NCI-H2107 treated with DMSO at 0.1 percent for 48 hours (cell line): ENCODE measurements at regions not wholly inside any gene's neighbourhood (a gene's known extent, or its start where the extent isn't known, plus 50 kb on each side); places are given as distances from the start of the nearest gene placed in this dataset.
"Not testable (repeated sequence)": the region's sequence is repeated elsewhere in the genome, so short reads cannot be mapped to it uniquely, and the experiment has no call there.

ENCODE experiments used
- DNase-seq: peaks from one replicate; lab custom pipeline; 2025; ENCODE audit not compliant: unreplicated experiment; lab: John Stamatoyannopoulos, UW

DNA sequence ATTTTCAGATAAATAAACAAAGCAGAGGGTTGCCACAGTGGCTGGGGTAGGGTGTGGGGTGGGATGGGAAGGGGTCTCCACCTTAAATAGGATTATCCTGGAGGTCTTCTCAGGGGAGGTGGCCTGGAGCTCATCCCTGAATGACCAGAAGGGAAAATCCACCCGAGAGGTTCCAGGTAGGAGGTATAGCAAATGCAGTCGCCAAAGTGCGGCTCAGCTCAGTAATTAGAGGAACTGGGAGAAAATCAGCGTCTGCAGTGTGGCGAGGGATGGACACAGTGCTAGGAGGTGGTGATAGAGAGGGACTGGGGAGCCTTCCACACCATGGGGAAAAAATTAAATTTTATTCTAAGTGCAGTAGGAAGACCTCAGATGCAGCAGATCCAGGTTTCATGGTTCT lies 584.5 kb downstream of the MATN1 start:
- no peak for DNase-seq

DNA sequence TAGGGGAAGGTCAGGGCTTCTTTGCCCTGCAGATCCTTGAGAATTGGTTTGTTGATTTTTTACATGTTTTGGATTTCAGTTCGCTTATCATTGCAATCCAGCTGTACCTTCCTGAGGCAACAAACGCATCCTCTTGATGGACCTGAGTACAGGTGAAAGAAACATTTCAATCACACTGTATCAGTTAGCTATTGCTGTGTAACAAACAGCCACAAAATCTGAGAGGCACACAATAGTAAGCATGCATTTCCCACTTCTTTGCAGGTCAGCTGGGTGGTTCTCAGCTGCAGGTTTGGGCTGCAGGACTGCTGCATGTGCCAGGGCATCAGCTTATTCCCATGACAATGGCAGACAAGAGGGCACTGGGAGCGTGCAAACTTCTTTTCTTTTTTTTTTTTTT lies 586.4 kb downstream of the MATN1 start:
- DNase-seq, result no peak

DNA sequence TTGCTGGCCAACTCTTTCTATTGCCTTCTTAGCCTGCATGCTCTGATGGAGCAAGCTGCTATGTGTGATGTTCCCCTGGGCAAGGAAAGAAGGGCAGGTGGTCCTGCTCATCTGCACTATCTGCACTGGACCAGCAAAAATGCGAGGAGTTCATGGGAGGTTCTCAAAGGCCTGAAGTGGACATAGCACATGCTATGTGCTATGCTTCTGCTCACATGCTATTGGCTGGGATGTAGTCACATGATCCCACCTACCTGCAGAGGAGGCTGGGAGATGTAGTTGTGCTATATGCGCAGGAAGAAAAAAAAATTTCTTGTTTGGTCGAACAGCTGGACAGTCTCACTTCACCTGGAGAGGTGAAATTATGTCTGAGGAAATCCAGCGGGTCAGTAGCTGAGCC lies 587.7 kb downstream of the MATN1 start:
- DNase-seq, result no peak

DNA sequence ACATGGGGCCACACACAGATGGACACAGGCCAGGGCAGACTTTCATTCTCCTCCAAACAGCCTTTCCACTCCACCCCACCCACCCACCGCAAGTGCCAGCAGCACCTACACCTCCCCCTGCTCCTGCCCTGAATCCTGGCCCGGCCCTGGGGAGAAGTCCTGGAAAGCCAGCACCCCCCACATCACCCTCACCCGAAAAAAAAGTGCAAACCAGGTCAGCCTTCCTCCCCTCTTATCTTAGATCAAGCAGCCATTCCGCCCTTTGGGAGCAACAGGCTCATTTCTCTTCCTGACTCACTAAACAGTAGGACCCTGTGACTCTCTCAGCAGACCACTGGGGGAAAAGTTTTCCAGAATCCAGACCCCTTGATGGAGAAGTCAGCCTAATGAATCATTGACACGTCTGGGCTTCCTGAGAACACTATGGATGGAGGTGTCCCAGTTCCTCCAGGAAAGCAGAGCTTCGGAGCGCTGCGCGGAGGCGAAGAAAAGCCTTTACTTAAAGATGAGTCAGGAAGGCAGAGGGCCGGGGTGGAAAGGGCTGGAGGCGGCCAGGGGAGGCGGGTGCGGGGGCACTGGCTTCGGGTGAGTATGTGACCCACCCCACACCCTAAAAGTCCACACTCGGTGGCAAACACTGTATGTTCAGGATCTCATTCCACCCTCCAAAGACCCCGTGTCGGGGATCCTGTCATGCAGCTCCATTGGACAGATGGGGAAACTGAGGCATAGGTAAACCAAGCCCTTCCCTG lies 588.7 kb downstream of the MATN1 start:
- no peak for DNase-seq

DNA sequence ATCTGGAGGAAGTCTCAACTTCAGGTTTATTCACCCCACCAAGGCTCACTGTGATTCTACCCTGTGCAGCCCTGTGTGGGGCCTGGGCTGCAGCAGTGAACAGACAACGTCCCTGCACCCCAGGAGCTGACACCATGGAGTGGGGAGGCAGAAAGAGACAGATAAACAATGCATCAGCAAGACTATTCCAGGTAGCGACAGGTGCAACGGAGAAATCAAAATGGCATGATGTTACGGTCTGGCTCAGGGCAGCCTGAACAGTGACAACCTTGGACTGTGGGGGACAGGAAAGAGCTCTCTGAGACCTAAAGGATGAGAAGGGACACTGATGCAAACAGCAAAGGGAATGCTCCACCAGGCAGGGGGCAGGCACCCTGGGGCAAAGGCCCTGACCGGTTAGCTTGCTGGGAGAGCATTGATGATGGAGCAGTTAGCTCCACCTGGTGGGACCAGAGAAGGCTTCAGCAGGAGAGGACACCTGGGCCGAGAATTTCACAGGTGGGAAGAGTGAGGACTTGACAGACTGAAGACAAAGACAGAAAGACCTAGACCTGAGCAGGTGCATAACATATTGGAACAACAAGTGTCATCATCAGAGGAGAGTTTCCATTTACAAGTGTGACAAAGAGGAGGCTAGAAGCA lies 589.9 kb downstream of the MATN1 start:
- DNase-seq, result no peak

DNA sequence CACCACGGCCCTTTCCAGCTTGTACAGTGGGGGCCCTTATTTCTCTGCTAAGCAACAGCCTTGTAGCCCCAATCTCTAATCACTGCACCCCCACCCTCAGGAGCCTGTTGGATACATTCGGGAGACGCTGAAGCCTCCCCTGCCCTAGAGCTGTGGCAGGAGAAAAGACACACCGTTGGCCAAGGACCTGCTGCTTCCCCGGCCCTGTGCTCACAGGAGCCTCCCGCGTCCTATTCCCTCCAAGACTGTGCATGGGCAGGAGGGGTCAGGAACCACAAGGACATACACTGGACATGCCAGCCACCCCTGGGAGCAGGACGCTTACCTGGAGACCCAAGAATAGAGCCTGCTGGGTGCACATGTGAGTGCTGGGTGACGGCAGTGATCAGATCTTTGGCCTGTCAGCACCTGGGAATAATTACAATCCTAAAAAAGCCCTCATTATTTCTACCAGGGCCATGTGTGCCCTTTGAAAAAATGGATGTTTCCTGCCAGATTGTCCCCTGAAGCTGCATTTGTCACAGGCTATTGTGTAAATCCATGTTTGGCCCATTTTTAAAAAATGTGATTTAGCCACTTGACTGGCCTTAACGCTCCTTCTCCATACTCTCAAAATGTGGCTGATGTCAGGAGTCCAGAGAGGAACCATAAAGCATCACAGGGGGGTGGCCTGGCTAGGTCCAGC lies 590.6 kb downstream of the MATN1 start:
- no peak for DNase-seq

DNA sequence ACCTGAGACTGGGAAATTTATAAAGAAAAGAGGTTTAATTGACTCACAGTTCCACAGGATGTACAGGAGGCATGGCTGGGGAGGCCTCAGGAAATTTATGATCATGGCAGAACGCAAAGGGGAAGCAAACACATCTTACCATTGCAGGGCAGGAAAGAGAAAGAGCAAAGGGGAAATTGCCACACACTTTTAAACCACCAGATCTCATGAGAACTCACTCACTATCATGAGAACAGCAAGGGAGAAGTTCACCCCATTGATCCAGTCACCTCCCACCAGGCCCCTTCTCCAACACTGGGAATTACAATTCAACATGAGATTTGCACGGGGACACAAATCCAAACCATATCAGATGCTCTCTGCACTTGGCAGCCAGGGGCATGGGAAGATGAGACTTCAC lies 592.8 kb downstream of the MATN1 start:
- not testable (repeated sequence) for DNase-seq

DNA sequence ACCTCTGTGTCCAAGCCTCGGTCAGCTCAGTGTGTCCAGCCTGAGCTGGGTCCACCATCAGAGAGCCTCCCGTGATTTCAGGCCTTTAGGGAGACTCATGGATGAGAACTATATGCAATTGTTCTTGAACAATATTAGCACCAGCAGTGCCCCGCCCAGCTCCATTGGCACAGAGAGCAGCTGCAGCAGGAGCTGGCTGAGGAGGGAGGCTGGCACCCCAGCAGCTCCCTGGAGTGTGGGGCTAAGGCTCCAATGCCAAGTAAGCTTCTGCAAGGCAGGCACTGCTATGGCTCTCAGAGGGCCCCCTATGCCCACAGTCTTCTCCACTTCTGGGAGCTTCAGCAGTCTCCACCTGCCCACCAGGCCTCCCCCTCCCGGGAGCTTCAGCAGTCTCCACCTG lies 593.3 kb downstream of the MATN1 start:
- no peak for DNase-seq

DNA sequence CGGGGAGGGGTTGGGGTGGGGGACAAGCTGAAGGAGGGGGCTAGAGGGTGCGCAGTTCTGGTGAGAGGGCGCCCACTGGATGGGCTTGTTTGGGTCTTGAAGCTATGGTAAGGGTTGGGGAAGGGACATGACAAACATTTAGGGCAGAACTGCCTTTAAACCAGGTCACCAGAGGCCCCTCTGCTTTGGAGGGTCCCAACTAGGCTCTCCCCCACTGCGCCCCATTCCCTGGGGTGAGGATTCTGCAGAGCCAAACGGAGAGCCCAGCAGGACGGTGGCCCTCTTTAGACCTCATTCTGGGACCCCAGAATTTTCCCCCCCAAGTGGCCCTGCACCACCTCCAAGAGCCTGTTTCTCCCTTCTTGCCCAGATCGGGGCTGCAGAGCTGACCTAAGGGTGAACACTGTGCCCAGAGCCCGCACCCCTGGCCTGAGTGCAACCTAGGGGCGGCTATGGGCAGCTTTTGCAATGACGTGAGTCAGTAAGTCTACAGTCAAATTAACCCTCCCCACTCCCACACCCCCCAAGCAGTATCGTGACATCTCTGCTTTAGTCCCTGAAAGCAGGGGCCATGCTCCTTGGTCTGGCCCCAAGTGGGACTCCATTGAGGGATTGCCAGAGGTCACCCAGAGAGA lies 593.8 kb downstream of the MATN1 start:
- no peak for DNase-seq

DNA sequence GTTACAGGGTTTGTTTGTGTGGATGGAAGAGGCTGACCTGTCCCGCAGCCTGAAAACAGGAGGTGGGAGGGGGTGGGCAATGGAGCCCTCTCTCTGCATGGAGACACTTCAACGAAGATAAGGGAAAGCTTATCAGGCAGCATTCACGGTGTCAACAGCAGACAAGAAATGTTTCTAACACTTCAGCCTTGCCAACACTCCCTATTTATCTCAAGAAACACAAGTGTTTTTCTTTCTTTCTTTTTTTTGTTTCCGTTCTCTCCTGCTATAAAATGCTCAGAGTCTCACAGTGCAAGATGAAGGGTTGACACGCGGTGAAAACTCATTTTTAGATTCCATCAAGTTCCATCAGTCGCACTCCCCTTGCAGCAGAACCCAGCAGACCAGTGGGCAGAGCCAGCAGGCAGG lies 594.4 kb downstream of the MATN1 start:
- no peak for DNase-seq

DNA sequence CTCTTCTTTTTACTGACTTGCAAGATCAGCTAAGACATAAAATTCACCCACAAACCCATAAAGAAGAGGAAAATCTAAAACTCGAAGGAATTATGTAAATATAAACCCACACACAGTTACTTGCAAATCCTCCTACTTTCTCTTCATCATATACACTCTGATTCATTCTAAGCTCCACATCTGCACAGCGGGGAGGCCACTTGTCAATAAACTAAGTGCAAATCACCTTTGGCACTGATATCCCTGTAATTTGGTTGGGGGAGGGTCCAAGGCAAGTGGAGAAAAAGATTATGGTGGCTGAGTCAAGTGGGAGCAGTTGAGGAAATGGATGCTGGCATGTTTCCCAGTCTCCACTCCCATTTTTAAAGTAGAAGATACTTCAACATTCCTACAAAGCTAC lies 596.5 kb downstream of the MATN1 start:
- DNase-seq, result no peak

DNA sequence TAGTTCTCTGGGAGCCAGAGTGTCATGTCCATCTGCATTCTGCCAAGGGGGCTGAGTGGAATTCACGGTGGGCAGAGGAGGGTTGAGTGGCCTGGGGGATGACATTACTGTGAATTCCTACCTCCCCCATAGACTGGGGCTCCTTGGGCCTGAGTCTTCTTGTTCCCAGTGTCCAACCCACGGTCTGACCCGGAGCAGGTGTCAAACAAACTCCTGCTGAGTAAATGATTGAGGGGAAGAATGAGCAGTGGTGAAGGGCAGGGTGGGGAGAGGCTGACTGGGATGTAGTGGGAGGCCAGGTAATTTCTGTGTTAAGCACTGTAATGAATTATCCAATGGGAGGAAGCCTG lies 597.6 kb downstream of the MATN1 start:
- DNase-seq, result no peak

DNA sequence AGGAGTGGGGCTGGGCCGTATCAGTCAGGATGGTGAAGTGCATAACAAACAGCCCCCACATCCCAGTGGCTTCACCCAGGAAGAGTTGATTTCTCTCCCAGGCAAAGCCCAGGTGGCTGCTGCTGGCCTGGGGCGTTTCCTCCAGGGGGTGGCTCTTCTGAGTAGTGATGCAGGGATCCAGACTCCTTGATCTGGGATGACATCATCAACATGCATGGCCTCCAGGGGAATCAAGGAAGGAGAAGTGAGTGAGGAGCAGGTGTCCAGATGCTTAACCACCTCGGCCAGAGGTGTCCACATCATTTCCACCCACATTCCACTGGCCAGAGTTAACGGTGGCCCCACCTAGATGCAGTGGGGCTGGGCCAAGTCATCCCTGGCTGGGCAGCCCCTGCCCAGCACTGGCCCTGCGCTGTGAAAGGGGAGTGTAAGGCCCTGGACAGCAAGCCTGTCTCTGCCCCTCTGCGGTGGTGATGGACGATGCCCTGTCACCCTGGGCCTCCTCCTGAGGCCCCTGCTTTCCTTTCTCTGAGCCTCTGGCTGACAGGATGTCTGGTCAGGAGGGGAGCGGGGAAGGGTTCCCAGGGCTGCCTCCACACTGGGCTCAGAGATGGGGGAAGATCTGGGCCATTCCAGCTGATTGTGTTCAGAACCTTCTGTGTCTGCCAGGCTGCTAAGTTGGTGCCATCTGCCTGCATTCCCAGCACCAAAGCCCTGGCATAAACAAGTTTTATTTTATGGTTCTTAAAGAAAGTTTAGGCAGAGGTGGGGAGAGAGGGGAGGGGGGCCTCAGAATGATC lies 598.2 kb downstream of the MATN1 start:
- no peak for DNase-seq

DNA sequence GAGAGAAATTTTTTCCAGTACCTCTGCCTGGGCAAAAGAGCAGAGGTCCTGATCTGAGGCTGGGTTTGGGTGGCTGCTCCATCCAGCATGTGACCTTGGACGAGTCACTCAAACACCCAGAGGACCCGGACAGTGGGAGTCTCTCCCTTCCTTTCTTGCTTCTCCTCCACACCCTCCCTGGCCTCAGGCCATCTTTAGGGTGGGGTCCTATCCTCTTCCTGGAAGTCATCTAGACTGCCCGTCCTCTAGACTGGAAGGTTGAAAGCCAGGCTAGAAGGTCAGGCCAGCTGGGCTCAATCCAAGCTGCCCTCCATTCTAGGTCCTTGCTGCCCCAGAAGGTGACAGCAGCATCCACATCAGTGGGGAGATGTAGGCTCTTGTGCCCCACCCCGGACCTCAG lies 599.5 kb downstream of the MATN1 start:
- no peak for DNase-seq

DNA sequence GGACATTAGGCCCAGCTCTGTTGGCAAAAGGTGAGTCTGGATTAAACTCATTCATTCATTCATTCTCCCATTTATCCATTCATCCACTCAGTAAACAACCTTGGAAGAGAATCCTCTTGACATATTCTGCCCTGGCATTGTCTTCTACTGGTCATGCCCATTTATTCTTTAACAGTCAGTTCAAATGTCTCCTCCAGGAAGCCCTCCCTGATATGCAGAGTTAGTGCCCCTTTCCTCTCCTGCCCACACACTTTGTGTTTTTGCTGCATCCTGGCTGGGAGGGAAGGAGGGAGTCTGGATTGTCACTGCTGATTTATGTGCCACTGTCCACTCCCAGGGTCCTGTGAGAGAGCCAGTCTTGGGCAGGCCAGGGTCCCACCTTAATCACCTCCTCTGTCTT lies 600.3 kb downstream of the MATN1 start:
- no peak for DNase-seq

DNA sequence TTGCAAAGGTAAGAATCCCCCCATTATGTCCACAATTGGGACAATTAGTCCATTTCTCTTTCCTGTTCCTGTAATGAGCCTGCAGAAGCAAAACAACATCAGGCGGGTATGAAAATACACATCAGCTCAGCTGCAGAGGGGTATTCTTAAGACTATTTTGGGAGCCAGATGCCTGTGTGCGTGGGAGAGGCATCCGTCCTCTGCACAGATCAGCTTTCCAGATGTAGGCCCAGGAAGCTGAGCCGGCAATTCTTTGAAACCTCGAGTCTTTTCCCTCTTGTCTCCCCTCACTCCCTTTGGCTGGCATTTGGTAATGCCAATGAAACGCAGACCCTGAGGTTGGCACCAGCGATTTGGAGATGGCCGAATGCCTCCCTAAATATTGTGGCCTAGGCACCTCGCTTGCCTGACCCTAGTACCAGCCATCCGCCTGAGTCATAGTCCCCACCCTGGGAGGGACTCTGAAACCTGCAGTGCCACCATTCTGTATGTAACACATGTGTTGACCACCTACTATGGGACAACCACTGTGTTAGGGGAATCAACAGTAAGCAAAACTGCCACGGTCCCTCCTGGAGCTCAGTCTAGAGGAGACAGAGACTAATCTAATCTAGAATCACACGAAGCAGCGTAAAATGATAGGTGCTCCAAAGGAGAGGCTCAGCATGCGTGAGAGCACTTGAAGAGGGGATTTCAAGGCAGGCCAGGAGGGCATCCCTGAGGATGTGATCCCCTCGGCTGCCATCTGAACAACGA lies 603.0 kb downstream of the MATN1 start:
- no peak for DNase-seq

DNA sequence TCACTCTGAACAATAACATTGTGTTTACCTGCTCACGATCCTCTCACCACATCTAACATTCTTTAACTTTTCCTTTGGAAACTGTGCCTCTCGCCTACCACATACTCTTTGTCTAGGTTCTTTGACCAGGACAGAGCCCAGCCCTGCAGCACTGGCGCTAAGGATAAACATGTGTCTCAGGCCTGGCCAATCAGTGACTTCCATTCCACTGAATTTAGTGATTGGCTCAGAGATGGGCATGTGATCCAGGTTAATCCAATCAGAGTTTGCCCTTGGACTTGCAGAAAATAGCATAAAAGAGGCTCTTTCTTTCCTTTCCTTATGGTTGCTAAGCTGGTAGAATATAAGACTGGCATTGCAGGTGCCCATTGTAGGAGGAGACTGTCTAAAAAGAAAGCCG lies 605.7 kb downstream of the MATN1 start:
- no peak for DNase-seq

DNA sequence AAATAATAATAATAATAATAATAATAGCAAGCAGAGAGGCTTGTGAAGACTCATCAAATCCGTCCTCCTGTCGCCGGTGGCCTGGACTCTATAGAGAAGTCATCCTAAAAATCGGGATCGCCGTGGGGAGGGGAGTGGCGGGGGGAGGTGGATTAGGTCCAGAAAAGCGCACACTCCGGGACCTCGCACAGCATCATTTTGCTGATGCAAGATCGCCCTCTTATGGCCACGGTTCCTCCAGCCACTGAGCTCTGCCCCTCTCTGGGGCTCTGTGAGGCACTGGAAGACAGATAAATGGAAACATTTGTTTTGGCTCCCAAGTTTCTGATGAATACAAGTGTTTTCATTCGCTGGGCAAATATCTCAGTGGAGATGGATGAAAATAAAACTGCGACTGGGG lies 612.0 kb downstream of the MATN1 start:
- DNase-seq, result peak; percentile 11

DNA sequence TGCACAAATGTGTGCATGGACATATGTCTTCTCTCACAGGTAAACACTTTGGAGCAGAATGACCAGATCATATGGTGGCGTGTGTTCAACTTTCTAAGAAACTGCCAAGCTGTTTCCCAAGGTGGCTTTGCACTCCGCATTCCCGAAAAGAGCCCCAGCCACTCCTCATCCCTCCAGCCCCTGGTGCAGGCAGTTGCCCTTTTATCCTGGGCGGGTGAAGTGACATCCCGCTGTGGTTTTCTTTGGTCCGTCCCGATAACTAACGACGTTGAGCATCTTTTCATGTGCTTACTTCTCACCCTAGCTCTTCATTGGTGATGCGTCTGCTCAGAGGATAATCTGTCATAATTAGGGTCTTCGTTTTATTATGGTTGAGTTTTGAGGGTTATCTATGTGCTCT lies 612.5 kb downstream of the MATN1 start:
- DNase-seq, result no peak

DNA sequence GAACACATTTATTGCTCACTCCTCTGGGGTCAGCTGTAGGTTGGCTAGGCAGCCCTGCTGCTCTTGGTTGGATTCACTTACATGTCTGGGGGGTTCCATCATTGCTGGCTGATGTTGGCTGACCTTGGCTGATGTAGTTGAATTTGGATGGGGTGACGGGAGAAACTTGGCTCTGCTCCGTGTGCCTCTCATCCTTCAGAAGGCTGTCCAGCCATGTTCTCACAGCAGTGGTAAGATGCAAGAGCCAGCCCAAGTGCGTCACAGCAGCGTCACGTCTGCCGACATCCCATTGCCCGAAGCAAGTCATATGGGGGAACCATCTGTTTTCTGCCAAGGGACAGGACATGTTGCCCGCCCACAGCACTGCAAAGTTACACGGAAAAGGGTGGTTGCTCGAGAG lies 613.5 kb downstream of the MATN1 start:
- DNase-seq, result no peak

DNA sequence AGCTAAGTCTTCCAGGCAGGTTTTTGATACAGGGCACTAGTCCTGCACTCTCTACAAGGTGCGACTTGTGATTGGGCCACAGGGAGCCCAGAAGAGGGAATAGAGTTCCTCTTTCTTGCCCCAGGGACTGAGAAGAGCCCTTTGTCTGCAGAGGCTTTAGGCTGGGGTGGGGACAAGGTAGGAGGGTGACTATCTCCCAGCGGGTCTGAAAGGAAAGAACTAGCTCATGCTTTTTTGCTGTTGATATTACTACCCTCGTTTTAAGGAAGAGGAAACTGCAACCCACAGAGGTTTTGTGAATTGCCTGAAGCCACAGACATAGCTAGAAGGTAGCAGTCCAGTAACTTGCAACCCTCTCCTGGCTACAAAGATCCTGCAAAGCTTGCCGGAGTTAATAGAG lies 615.2 kb downstream of the MATN1 start:
- no peak for DNase-seq
